Large intestine (tissue), 3 donors: ENCODE measurements at regions not wholly inside any gene's neighbourhood (a gene's known extent, or its start where the extent isn't known, plus 50 kb on each side); places are given as distances from the start of the nearest gene placed in this dataset.

ENCODE experiments used
- DNase-seq, 2 donors: peaks; one replicate each; pipeline versions ENCODE4 v3.0.0 to v3.0.0-alpha.2; 2013
- H3K27ac ChIP-seq: one replicate; pipeline ENCODE4 v1.5.1; 2013; ENCODE audit warnings: low read length
- H3K27me3 ChIP-seq: 2 replicates; pipeline ENCODE4 v1.6.1; 2013; ENCODE audit warnings: low read length; ENCODE audit not compliant: control insufficient read depth, insufficient read depth
- H3K36me3 ChIP-seq: 2 replicates; pipeline ENCODE4 v1.6.1; 2013; ENCODE audit warnings: low read length; ENCODE audit not compliant: control insufficient read depth, insufficient read depth
- H3K4me1 ChIP-seq: one replicate; pipeline ENCODE4 v1.6.1; 2013; ENCODE audit warnings: low read length; ENCODE audit not compliant: control insufficient read depth, insufficient read depth
- H3K4me3 ChIP-seq: one replicate; pipeline ENCODE4 v1.5.1; 2013; ENCODE audit warnings: low read length
- H3K9me3 ChIP-seq: one replicate; pipeline ENCODE4 v1.6.1; 2013; ENCODE audit warnings: mild to moderate bottlenecking, low read depth, low read length, moderate library complexity; ENCODE audit not compliant: control insufficient read depth
- WGBS: methylation state at CpG from one replicate; pipeline ENCODE4 v1.1.5; 2013; ENCODE audit warnings: low lambda C conversion rate; ENCODE audit not compliant: insufficient coverage; 5-methylcytosine and 5-hydroxymethylcytosine counted together

DNA sequence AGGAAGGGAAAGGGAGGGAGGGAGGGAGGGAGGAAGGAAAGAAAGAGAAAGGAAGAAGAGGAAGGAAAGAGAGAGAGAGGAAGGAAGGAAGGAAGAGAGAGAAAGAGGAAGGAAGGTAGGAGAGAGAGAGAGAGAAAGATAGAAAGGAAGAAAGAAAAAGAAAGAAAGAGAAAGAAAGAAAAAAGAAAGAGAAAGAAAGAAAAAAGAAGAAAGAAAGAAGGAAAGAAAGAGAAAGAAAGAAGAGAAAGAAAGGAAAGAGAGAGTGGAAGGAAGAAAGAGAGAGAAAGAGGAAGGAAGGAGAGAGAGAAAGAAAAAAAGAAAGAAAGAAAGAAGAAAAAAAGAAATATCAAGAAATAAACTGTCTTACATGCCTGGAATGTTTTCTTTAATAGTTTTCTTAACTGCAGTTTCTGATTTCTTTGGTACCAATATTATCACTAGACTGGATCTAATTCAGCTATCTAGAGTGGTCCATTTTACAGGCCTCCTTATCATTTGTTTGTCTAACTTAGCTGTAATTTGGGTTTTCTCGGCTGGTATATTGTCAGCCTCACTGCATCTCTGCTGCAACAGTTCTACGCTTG, 59.6 kb upstream of the MBOAT2 start:
- Histone ChIP-seq H3K4me3 (no peak overlapping the region), H3K9me3 (no peaks in the 10 kb centered on the region), H3K27ac (no peak overlapping the region), H3K27me3 (no peaks in the 10 kb centered on the region), H3K4me1 (no peaks in the 10 kb centered on the region), H3K36me3 (no peaks in the 10 kb centered on the region)
- WGBS = no CpG with 5 or more reads among the region's 2 CpGs
- DNase-seq = no peak

DNA sequence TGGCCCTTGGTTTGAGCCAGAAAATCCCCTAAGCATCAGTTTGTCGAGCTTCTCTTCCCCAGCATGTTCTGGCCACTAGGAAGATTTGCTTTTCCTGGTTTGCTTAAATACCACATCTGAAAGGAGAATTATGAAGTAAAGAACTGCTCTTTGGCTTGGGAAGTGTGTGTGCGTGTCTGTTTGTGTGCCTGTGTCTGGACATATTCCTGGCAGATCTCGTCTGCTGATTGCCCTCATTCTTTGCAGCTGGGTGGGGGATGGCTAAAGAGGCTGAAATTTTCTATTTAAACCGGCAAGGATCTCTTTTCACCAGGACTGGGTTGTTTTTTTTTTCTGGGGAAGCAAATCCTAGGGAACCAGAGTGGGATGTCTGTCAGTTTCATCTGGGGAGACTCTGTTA, 57.3 kb upstream of the MBOAT2 start:
- no peak for DNase-seq
- no CpG with 5 or more reads among the region's 4 CpGs for WGBS
- Histone ChIP-seq H3K27ac (no peak overlapping the region), H3K27me3 (no peaks in the 10 kb centered on the region), H3K4me1 (no peaks in the 10 kb centered on the region), H3K4me3 (no peak overlapping the region), H3K9me3 (no peaks in the 10 kb centered on the region), H3K36me3 (no peaks in the 10 kb centered on the region)

DNA sequence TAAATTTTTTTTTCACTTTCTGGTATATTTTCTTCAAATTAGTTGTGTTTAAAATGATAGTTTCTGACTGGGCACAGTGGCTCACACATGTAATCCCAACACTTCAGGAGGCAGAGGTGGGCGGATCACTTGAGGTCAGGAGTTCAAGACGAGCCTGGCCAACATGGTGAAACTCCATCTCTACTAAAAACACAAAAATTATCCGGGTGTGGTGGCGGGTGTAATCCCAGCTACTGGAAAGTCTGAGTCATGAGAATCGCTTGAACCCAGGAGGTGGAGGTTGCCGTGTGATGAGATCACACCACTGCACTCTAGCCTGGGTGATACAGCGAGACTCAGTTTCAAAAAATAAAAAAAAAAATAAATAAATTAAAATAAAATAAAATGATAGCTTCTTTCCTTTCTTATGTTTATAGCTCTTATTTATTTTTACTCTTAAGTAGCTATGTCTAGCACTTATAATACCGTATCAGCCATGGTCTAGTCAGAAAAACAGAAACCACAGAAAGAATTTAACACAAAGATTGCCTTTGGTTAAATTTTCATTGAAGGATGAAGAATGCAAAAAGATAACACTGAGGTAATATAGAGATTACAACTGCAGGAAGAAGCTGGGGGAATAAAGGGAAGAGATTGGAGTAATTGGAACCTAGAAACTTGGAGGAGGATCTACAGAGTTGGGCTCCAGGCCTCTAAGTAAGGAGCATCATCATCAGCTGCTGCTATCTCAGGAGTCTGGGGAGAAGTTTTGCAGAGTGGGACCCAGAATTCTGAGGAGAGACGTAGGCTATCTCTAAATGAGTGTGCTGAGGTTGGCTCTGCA, 54.7 kb upstream of the MBOAT2 start:
- Histone ChIP-seq H3K4me1 (no peaks in the 10 kb centered on the region), H3K27me3 (no peaks in the 10 kb centered on the region), H3K4me3 (no peak overlapping the region), H3K36me3 (no peaks in the 10 kb centered on the region), H3K9me3 (no peaks in the 10 kb centered on the region), H3K27ac (no peak overlapping the region)
- 100% methylated on average over 3 of the region's 9 CpGs for WGBS
- DNase-seq = no peak

DNA sequence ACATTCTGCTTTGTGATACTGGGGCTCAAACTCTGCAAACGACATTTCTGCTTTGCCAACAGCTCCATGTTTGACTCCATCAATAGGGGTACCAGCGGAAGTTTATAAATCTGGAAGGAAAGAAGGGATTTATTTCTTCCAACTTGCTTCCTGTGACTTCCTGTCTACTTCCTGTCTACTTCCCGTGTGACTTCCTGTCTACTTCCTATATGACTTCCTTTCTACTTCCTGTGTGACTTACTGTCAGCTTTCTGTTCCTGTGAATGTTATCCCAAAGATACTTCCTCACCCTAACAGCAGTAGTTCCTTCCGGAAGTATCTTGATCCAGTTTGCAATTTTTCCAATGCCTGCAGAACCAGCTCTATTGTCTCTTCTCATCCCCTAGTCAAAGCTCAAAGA, 52.0 kb upstream of the MBOAT2 start:
- Histone ChIP-seq H3K4me1 (no peaks in the 10 kb centered on the region), H3K27ac (no peak overlapping the region), H3K27me3 (no peaks in the 10 kb centered on the region), H3K9me3 (no peaks in the 10 kb centered on the region), H3K36me3 (no peaks in the 10 kb centered on the region), H3K4me3 (no peak overlapping the region)
- WGBS = no CpG with 5 or more reads among the region's 4 CpGs
- no peak for DNase-seq

DNA sequence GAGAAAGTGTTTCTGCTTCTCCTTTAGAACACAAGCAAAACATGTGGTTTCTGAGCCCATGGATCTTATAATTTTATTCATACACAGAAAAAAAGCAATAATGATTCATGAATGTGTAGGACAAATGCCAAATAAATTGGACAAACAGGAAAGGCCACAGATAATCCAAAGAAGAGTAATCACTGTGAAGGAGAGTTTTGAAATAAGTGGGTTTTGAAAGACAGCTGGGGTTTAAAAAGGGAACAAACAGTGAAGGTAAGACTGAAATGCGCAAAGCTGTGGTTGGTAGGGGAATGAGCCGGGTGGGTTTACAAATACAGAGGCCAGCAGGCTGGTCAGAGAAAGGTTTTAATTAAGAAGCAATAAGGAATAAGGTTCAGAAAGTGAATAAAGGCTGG, 50.0 kb upstream of the MBOAT2 start:
- no peaks in the 10 kb centered on the region for H3K36me3 ChIP-seq
- H3K4me1 ChIP-seq = no peaks in the 10 kb centered on the region
- DNase-seq = no peak
- 92% methylated on average over 2 of the region's 2 CpGs for WGBS
- no peaks in the 10 kb centered on the region for H3K9me3 ChIP-seq
- H3K4me3 ChIP-seq = no peak overlapping the region
- H3K27me3 ChIP-seq = no peaks in the 10 kb centered on the region
- no peak overlapping the region for H3K27ac ChIP-seq
